Esophagus (tissue), 2 donors: ENCODE measurements at regions not wholly inside any gene's neighbourhood (a gene's known extent, or its start where the extent isn't known, plus 50 kb on each side); places are given as distances from the start of the nearest gene placed in this dataset.
"Not testable (repeated sequence)": the region's sequence is repeated elsewhere in the genome, so short reads cannot be mapped to it uniquely, and the experiment has no call there.

Source experiments
- H3K27ac ChIP-seq, 2 donors: one replicate each; pipeline ENCODE4 v1.5.1; 2013; ENCODE audit warnings: low read depth in 2 of 2, mild to moderate bottlenecking in 2 of 2, inconsistent platforms in 1 of 2, low read length in 1 of 2, moderate library complexity in 1 of 2
- H3K27me3 ChIP-seq, 2 donors: one replicate each; pipeline ENCODE4 v1.6.1; 2013; ENCODE audit warnings: low read length in 2 of 2, control low read depth in 1 of 2, mild to moderate bottlenecking in 1 of 2; ENCODE audit not compliant: insufficient read depth in 2 of 2, control insufficient read depth in 1 of 2
- H3K36me3 ChIP-seq, 2 donors: one replicate each; pipeline ENCODE4 v1.6.1; 2013; ENCODE audit warnings: low read length in 1 of 2; ENCODE audit not compliant: control insufficient read depth in 2 of 2, insufficient read depth in 2 of 2
- H3K4me1 ChIP-seq, 2 donors: one replicate each; pipeline ENCODE4 v1.6.1; 2013; ENCODE audit warnings: low read length in 1 of 2; ENCODE audit not compliant: control insufficient read depth in 2 of 2, insufficient read depth in 2 of 2
- H3K4me3 ChIP-seq, 2 donors: one replicate each; pipeline ENCODE4 v1.5.1; 2013; ENCODE audit warnings: low read length in 2 of 2, mild to moderate bottlenecking in 2 of 2, low read depth in 1 of 2, moderate library complexity in 1 of 2
- H3K9me3 ChIP-seq, 2 donors: one replicate each; pipeline ENCODE4 v1.6.1; 2013; ENCODE audit warnings: mild to moderate bottlenecking in 2 of 2, low read depth in 1 of 2, low read length in 1 of 2, moderate library complexity in 1 of 2; ENCODE audit not compliant: control insufficient read depth in 2 of 2, insufficient read depth in 1 of 2
- WGBS, 2 donors: extraction: QIAGEN DNeasy Blood & Tissue Kit; methylation state at CpG; one replicate each; pipeline ENCODE4 v1.1.7; 2013; 5-methylcytosine and 5-hydroxymethylcytosine counted together
- donor health status: healthy with polysubstance abuse.
- donor health status: Bipolar disorder and iron deficiency.

DNA sequence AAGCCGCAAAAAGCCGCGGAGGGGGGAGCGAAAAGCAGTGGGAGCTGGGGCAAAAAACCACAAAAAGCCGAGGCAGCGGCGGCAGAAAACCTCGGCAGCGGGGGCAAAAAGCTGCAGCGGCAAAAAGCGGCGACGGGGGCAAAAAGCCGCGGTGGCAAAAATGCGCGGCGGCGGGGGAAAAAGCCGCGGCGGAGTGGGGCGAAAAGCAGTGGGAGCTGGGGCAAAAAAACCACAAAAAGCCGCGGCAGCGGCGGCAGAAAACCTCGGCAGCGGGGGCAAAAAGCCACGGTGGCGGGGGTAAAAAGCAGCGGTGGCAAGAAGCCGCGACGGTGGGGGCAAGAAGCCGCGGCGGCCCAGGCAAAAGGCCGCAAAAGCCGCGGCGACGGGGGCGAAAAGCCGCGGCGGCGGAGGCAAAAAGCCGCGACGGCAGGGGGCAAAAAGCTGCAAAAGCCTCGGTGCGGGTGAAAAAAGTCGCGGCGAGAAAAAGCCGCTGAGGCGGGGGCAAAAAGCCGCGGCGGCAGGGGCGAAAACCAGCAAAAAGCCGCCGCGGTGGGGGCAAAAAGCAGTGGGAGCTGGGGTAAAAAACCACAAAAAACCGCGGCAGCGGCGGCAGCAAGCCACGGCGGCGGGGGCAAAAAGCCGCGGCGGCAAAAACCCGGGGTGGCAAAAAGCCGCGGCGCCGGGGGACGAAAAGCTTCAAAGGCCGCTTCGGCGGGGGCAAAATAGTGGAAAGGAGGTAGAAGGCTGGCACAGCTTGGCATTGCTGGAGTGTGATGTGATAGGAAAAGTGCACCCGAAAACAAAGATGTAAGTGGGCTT lies 135.9 kb downstream of the ZNF92 start:
- Histone ChIP-seq H3K27me3 (peaks cover 0 to 11% of the 10 kb centered on the region in 2 donors), H3K9me3 (no peaks in the 10 kb centered on the region), H3K4me3 (peak overlapping the region; percentile 37 to 48), H3K4me1 (no peaks in the 10 kb centered on the region), H3K27ac (no peak overlapping the region), H3K36me3 (no peaks in the 10 kb centered on the region)
- 1% methylated on average over 82 to 85 of the region's 85 CpGs for whole genome bisulfite sequencing, 2 donors

DNA sequence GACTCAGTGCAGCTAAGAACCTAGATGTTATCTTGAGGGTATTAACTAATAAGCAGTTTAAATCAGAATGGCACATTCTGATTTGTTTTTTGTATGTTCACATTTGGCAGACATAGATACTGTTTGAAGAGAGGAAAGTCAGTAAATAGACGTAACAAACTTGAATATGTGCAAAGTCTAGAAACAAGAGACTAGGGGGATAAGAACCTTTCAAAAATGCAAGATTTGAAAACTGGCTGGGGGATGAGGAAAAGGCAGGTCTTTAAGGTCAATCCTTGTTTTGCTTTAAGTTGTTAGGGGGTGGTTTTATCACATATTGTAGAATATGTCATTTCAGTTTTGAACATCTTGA lies 136.5 kb downstream of the ZNF92 start:
- H3K4me3 ChIP-seq, H3K36me3 ChIP-seq, H3K9me3 ChIP-seq: not testable (repeated sequence)

DNA sequence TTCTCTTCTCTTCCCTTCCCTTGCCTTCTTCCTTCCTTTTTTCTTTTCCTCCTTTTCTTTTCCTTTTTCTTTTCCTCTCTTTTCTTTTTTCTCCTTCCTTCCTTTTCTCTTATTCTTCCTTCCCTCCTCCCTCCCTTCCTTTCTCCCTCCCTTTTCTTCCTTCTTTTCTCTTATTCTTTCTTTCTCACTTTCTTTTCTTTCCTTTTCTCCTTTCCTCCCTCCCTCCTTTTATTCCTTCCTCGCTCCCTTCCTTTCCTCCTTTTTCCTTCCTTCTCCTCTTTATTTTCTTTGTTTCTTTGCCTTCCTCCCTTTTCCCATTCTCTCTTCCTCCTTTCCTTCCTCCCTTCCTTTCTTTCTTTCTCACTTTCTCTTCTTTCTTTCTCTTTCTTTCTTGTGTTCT lies 146.1 kb downstream of the ZNF92 start:
- not testable (repeated sequence) for H3K36me3 ChIP-seq, H3K4me3 ChIP-seq, H3K9me3 ChIP-seq, H3K27ac ChIP-seq, H3K4me1 ChIP-seq, H3K27me3 ChIP-seq
- 90 to 94% methylated on average over 1 of the region's 1 CpG for WGBS, 2 donors

More for the DNA sequence above, 136.5 kb downstream of the ZNF92 start:
- H3K4me1 ChIP-seq, H3K27ac ChIP-seq: not testable (repeated sequence)
- H3K27me3 ChIP-seq: peaks cover 0 to 11% of the 10 kb centered on the region in 2 donors
- 9 to 10% methylated on average over 1 of the region's 1 CpG for WGBS, 2 donors

DNA sequence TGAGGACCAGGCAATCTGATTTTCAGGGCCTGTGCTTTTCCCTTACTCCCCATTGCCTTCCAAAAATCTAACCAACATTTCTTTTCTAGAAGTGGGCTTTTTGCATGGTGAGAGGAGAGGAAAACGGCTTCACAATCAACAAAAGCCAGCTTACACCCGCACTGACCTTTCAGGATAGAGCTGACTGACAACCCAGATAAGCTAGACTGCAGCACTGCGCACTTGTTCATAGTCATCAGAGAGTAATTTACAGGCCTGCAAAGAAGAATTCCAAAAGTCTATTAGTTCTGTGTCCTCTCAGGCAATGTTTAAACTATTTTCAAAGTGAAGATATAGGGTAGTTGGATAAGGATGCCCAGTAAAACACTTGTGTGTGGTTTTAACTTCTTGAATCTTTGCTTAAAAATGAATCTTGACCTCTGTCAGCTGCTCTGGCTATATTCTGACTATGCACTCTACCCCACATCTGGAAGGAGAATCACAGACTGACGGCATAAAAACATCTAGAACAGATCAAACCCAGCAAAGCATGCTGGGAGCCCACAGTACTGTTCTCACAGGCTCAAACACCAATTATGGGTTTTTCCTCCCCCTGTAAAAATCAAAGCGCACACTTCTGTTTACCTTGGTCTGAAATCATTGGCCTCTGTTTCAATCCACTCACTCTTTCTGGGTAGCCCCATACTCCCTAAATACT lies 172.0 kb downstream of the ZNF92 start:
- H3K9me3 ChIP-seq, H3K27ac ChIP-seq, H3K4me1 ChIP-seq, H3K27me3 ChIP-seq, H3K4me3 ChIP-seq, H3K36me3 ChIP-seq: not testable (repeated sequence)
- no CpG with 5 or more reads among the region's 5 CpGs for WGBS, 2 donors

- no CpG with 5 or more reads among the region's 2 CpGs for WGBS, 2 donors
- not testable (repeated sequence) for H3K27me3 ChIP-seq, H3K36me3 ChIP-seq
These were observed 176.2 kb downstream of the ZNF92 start for GRCh38 chr7:65549589-65550443.

DNA sequence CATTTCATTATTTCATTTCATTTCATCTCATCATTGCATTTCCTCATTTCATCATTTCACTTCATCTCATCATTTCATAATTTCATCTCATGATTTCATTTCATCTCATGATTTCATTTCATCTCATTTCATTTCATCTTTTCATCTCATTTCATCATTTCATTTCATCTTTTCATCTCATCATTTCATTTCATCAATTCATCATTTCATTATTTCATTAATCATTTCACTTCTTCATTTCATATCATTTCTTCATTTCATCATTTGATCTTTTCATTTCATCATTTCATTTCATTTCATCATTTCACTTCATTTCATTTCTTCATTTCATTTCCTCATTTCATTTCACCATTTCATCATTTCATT lies 176.8 kb downstream of the ZNF92 start:
- not testable (repeated sequence) for H3K4me3 ChIP-seq, H3K4me1 ChIP-seq, H3K9me3 ChIP-seq, H3K36me3 ChIP-seq, H3K27me3 ChIP-seq, H3K27ac ChIP-seq

More at GRCh38 chr7:65549589-65550443, 176.2 kb downstream of the ZNF92 start:
- H3K27ac ChIP-seq, H3K4me3 ChIP-seq, H3K4me1 ChIP-seq, H3K9me3 ChIP-seq: not testable (repeated sequence)

DNA sequence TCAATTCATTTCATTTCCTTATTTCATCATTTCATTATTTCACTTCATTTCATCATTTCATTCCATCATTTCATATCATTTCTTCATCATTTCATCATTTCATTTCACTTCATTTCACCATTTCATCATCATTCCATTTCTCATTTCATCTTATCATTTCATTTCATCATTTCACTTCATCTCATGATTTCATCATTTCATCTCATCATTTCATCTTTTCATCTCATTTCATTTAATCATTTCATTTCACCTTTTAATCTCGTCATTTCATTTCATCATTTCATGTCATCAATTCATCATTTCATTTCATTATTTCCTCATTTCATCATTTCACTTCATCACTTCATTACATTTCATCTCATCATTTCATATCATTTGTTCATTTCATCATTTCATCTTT lies 177.4 kb downstream of the ZNF92 start:
- not testable (repeated sequence) for H3K4me1 ChIP-seq, H3K9me3 ChIP-seq, H3K36me3 ChIP-seq, H3K27ac ChIP-seq, H3K27me3 ChIP-seq, H3K4me3 ChIP-seq
- WGBS, 2 donors: 86 to 92% methylated on average over 1 of the region's 1 CpG

- not testable (repeated sequence) for H3K27me3 ChIP-seq, H3K27ac ChIP-seq, H3K36me3 ChIP-seq, H3K4me3 ChIP-seq, H3K9me3 ChIP-seq, H3K4me1 ChIP-seq
- 1% methylated on average over 22 of the region's 85 CpGs; no CpG with 5 or more reads in 1 of the 2 donors for WGBS, 2 donors
These were observed 181.2 kb downstream of the ZNF92 start for GRCh38 chr7:65554553-65555476.

DNA sequence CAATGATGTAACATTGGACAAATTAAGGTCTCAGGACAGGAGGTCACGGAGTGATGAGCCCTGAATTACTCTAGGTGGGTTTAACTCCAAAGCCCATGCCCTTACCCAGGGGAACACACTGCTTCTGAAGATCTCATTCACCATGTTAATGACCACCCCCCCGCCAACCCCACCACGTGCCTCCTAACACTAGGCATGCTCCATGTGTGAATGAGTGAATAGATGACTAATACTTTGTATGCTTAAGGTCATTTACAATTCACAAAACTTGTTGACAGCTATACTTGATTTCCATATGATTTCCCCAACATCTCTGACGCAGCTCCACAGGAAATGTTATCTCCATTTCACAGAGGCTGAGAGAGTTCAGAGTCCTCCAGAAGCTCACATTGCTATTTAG lies 184.9 kb downstream of the ZNF92 start:
- not testable (repeated sequence) for H3K4me3 ChIP-seq, H3K9me3 ChIP-seq

More for the DNA sequence above, 184.9 kb downstream of the ZNF92 start:
- H3K27me3 ChIP-seq, H3K36me3 ChIP-seq, H3K4me1 ChIP-seq, H3K27ac ChIP-seq: not testable (repeated sequence)
- 69 to 74% methylated on average over 3 of the region's 4 CpGs for WGBS, 2 donors
